ENCODE measurements at regions not wholly inside any gene's neighbourhood (a gene's known extent, or its start where the extent isn't known, plus 50 kb on each side); places are given as distances from the start of the nearest gene placed in this dataset.
"Not testable (repeated sequence)": the region's sequence is repeated elsewhere in the genome, so short reads cannot be mapped to it uniquely, and the experiment has no call there.

DNA sequence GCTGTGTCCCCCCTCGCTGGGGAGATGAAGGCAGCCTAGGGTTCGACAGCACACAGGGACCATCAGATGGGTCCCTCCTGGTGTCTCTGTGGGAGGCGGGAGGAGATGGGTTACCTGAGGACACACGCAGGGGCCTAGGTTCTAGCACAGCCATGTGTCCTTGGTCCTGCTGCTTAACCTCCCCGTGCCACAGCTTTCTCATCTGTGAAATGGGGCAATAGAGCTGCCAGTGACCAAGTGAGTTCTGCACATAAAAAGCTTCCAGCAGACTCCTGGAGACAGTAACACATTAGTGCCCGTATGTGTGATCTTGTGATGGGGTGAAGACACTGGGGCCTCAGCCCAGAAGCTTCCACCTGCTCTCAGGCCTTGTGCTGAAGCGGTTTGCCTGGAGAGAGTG, 96.0 kb upstream of the GSE1 start:
- H3K4me3 ChIP-seq = no peak overlapping the region
- H2AFZ ChIP-seq = no peak overlapping the region
- peaks cover 8% of the 10 kb centered on the region for H3K79me2 ChIP-seq
- no peak overlapping the region for H3K4me2 ChIP-seq
- H3K27ac ChIP-seq = no peak overlapping the region
- TF ChIP-seq EZH2phosphoT487 (IDR thresholded peaks at IDR 0.05; ENCODE audit: low read depth, severe bottlenecking, unreplicated experiment) (no peak), EZH2 (IDR thresholded peaks at IDR 0.05; ENCODE audit: borderline replicate concordance) (no peak), CTCF (IDR thresholded peaks at IDR 0.05; ENCODE audit: poor library complexity) (no peak)
- WGBS (ENCODE audit: low lambda C conversion rate, missing lambda C conversion rate) = 97% methylated on average over 6 of the region's 7 CpGs
- no peaks in the 10 kb centered on the region for H4K20me1 ChIP-seq (ENCODE audit: insufficient read depth, poor library complexity, severe bottlenecking)
- H3K27me3 ChIP-seq = no peaks in the 10 kb centered on the region
- H3K9me2 ChIP-seq (replicated peaks; ENCODE audit: insufficient read depth) = no peaks in the 10 kb centered on the region
- DNase-seq (ENCODE audit: low spot score) = no peak
- H3K9me3 ChIP-seq (ENCODE audit: low read depth) = no peaks in the 10 kb centered on the region
- H3K36me3 ChIP-seq (replicated peaks; ENCODE audit: insufficient read depth, low read depth) = no peaks in the 10 kb centered on the region
- peaks cover 67% of the 10 kb centered on the region for H3K4me1 ChIP-seq (ENCODE audit: insufficient read depth)

GRCh38 chr16:85517563-85518179, 95.5 kb upstream of the GSE1 start:
- Histone ChIP-seq H3K4me1 (ENCODE audit: insufficient read depth) (peaks cover 67% of the 10 kb centered on the region), H3K9me2 (replicated peaks; ENCODE audit: insufficient read depth) (no peaks in the 10 kb centered on the region), H3K9me3 (ENCODE audit: low read depth) (no peaks in the 10 kb centered on the region), H3K27me3 (no peaks in the 10 kb centered on the region), H2AFZ (no peak overlapping the region), H3K36me3 (replicated peaks; ENCODE audit: insufficient read depth, low read depth) (no peaks in the 10 kb centered on the region), H3K27ac (no peak overlapping the region), H4K20me1 (ENCODE audit: insufficient read depth, poor library complexity, severe bottlenecking) (peaks cover 3% of the 10 kb centered on the region), H3K79me2 (peaks cover 12% of the 10 kb centered on the region), H3K4me3 (no peak overlapping the region), H3K4me2 (no peak overlapping the region)
- 89% methylated on average over 35 of the region's 38 CpGs for WGBS (ENCODE audit: low lambda C conversion rate, missing lambda C conversion rate)
- TF ChIP-seq EZH2 (IDR thresholded peaks at IDR 0.05; ENCODE audit: borderline replicate concordance) = no peak
- no peak for TF ChIP-seq EZH2phosphoT487 (IDR thresholded peaks at IDR 0.05; ENCODE audit: low read depth, severe bottlenecking, unreplicated experiment)
- no peak for TF ChIP-seq CTCF (IDR thresholded peaks at IDR 0.05; ENCODE audit: poor library complexity)
- no peak for DNase-seq (ENCODE audit: low spot score)

DNA sequence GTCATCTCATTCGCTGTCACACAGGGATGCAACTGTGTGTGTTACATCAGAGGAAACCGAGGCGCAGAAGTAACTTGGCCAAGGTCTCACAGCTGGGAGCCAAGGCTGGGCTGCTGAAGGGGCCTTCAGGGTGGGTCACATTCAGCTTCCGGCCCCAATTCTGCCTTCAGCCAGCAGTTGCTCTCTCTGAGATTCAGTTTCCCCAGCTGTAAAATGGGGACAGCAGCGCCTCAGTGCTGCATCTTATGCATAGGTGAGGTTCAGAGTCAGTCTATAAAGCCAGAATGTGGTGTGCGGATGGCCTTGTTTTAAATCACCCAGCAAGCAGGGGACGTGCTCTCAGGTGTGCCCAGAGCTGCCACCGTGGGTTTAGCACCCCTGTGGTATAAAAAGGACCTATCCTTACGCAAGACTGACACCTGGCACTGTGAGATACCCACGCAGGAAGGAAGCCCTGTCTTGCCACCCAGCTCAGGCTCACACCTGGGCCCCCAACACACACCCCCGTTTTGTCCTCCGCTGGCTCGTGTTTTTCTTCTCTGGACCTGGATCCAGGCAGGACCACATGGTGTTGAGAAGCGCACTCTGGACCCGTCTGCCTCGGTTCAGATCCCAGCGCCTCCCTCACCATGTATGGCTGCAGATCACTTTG, 94.6 kb upstream of the GSE1 start:
- H3K4me2 ChIP-seq = no peak overlapping the region
- no peak overlapping the region for H3K4me3 ChIP-seq
- DNase-seq (ENCODE audit: low spot score) = no peak
- WGBS (ENCODE audit: low lambda C conversion rate, missing lambda C conversion rate) = 97% methylated on average over 17 of the region's 17 CpGs
- H4K20me1 ChIP-seq (ENCODE audit: insufficient read depth, poor library complexity, severe bottlenecking) = peaks cover 6% of the 10 kb centered on the region
- no peaks in the 10 kb centered on the region for H3K9me3 ChIP-seq (ENCODE audit: low read depth)
- H2AFZ ChIP-seq = no peak overlapping the region
- H3K27ac ChIP-seq = no peak overlapping the region
- no peaks in the 10 kb centered on the region for H3K27me3 ChIP-seq
- H3K4me1 ChIP-seq (ENCODE audit: insufficient read depth) = peaks cover 67% of the 10 kb centered on the region
- no peaks in the 10 kb centered on the region for H3K36me3 ChIP-seq (replicated peaks; ENCODE audit: insufficient read depth, low read depth)
- H3K79me2 ChIP-seq = peaks cover 16% of the 10 kb centered on the region
- no peak for TF ChIP-seq EZH2 (IDR thresholded peaks at IDR 0.05; ENCODE audit: borderline replicate concordance)
- no peak for TF ChIP-seq EZH2phosphoT487 (IDR thresholded peaks at IDR 0.05; ENCODE audit: low read depth, severe bottlenecking, unreplicated experiment)
- TF ChIP-seq CTCF (IDR thresholded peaks at IDR 0.05; ENCODE audit: poor library complexity) = no peak
- no peaks in the 10 kb centered on the region for H3K9me2 ChIP-seq (replicated peaks; ENCODE audit: insufficient read depth)

- H4K20me1 ChIP-seq (ENCODE audit: insufficient read depth, poor library complexity, severe bottlenecking); H3K4me2 ChIP-seq; DNase-seq (ENCODE audit: low spot score); H3K4me3 ChIP-seq; H3K9me2 ChIP-seq (replicated peaks; ENCODE audit: insufficient read depth); H3K36me3 ChIP-seq (replicated peaks; ENCODE audit: insufficient read depth, low read depth); H3K27ac ChIP-seq; H2AFZ ChIP-seq; H3K9me3 ChIP-seq (ENCODE audit: low read depth); H3K27me3 ChIP-seq: not testable (repeated sequence)
- 98% methylated on average over 4 of the region's 5 CpGs for WGBS (ENCODE audit: low lambda C conversion rate, missing lambda C conversion rate)
- Histone ChIP-seq H3K79me2 (peaks cover 16% of the 10 kb centered on the region), H3K4me1 (ENCODE audit: insufficient read depth) (peaks cover 67% of the 10 kb centered on the region)
Observed at GRCh38 chr16:85519050-85519440, 94.1 kb upstream of the GSE1 start.

Measured in hepatocyte (in vitro differentiated cells).